Endothelial cell (in vitro differentiated cells): ENCODE measurements at regions not wholly inside any gene's neighbourhood (a gene's known extent, or its start where the extent isn't known, plus 50 kb on each side); places are given as distances from the start of the nearest gene placed in this dataset.

ENCODE experiments used
- DNase-seq: peaks from one replicate; pipeline ENCODE4 v3.0.0; 2021; ENCODE audit warnings: low spot score
- H3K27ac Mint-ChIP-seq: one replicate; pipeline ENCODE4 v1.8.0; 2021; ENCODE audit warnings: mixed read lengths, inconsistent platforms; ENCODE audit not compliant: unreplicated experiment
- H3K27me3 Mint-ChIP-seq: one replicate; pipeline ENCODE4 v1.8.0; 2021; ENCODE audit warnings: mild to moderate bottlenecking, moderate library complexity, mixed read lengths, inconsistent platforms; ENCODE audit not compliant: unreplicated experiment
- H3K36me3 Mint-ChIP-seq: one replicate; pipeline ENCODE4 v1.8.0; 2021; ENCODE audit warnings: mild to moderate bottlenecking, low read depth, mixed read lengths, inconsistent platforms; ENCODE audit not compliant: unreplicated experiment
- H3K4me1 Mint-ChIP-seq: one replicate; pipeline ENCODE4 v1.8.0; 2021; ENCODE audit warnings: mild to moderate bottlenecking, mixed read lengths, inconsistent platforms; ENCODE audit not compliant: unreplicated experiment
- H3K4me3 Mint-ChIP-seq: one replicate; pipeline ENCODE4 v1.8.0; 2021; ENCODE audit warnings: mild to moderate bottlenecking, mixed read lengths, inconsistent platforms; ENCODE audit not compliant: unreplicated experiment
- H3K9me3 Mint-ChIP-seq: one replicate; pipeline ENCODE4 v1.8.0; 2021; ENCODE audit warnings: mixed read lengths, inconsistent platforms; ENCODE audit not compliant: unreplicated experiment
- CTCF ChIP-seq: fragments of 200-600 bp; sonication (generic); IDR thresholded peaks from one replicate; pipeline ENCODE4 v1.5.0; 2021; ENCODE audit warnings: antibody characterized with exemption; ENCODE audit not compliant: unreplicated experiment

DNA sequence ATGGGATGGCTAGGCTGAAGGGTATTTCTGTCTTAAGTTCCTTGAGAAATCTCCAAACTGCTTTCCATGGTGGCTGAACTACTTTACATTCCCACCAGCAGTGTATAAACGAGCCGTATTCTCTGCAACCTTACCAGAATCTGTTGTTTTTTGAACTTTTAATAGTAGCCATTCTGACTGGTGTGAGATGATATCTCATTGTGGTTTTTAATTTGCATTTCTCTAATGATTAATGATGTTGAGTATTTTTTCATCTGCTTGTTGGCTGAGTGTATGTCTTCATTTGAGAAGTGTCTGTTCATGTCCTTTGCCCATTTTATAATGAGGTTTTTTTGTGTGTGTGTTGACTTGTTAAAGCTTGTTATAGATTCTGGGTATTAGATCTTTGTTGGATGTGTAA is 226.8 kb upstream of the IGFBP3 start:
- H3K4me1 Mint-ChIP-seq, result no peaks in the 10 kb centered on the region
- no peak for TF ChIP-seq CTCF
- no peaks in the 10 kb centered on the region for H3K27me3 Mint-ChIP-seq
- H3K36me3 Mint-ChIP-seq, result no peaks in the 10 kb centered on the region
- no peak for DNase-seq
- no peaks in the 10 kb centered on the region for H3K9me3 Mint-ChIP-seq
- H3K27ac Mint-ChIP-seq, result no peak overlapping the region
- H3K4me3 Mint-ChIP-seq, result no peak overlapping the region

DNA sequence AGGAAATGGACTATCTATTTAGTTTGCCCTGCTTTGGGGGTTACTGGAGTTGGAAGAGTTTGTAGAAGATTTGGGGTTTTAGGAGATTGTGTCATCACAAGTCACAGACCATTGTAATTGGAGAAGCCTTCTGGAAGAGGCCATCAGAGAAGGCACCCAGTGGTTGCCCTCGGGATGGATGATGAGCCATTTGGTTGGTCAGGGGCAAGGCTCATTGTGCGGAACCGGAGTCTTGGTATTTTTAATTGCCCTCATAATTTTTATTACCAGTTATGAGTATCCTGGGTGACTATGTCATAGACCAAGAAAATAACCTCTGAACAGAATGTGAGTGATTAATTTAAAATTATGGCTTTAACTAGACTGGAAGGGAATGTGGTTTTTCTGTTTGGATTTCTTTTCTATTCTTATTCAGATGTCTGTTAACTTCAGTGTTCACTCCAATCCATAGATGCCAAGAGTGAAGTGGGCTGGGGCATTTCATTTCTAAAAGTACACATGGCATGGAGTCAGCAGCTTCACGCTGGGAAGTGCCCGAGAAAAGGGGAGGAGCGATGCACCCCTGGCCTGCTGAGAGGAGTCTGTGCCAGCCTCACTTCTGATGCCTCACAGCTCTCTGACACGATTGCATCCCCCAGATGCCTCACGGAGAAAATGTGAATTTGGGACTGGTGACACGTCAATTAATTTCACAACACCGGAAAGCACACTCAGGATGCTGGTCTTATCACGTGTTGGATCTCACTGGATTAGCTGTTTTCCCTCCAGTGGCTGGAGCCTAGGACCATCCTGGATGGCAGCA is 225.6 kb upstream of the IGFBP3 start:
- TF ChIP-seq CTCF, result no peak
- Mint-ChIP-seq H3K27me3 (no peaks in the 10 kb centered on the region), H3K4me1 (no peaks in the 10 kb centered on the region), H3K9me3 (no peaks in the 10 kb centered on the region), H3K27ac (no peak overlapping the region), H3K4me3 (no peak overlapping the region), H3K36me3 (no peaks in the 10 kb centered on the region)
- DNase-seq, result no peak

DNA sequence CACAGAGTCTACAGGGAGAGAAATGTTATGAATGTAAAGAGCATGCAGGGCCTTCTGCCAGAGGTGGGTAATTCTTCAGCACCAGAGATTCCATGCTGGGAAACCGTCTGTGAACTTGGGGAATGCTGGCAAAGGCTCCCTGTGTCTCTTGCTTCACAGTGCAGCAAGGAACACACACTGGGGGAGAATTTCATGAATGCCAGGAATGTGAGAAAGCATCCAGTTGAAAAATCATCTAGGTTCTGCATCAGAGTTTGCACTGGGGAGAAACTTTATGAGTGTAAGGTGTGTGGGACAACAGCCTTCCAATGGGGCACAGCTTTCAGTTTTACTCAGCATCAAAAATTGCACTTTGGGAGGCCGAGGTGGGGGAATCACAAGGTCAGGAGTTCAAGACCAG is 224.3 kb upstream of the IGFBP3 start:
- H3K4me3 Mint-ChIP-seq, result no peak overlapping the region
- no peaks in the 10 kb centered on the region for H3K9me3 Mint-ChIP-seq
- no peaks in the 10 kb centered on the region for H3K36me3 Mint-ChIP-seq
- no peak for DNase-seq
- H3K27ac Mint-ChIP-seq, result no peak overlapping the region
- H3K4me1 Mint-ChIP-seq, result no peaks in the 10 kb centered on the region
- no peak for TF ChIP-seq CTCF
- H3K27me3 Mint-ChIP-seq, result no peaks in the 10 kb centered on the region

GRCh38 chr7:46143949-46144917 is 223.2 kb upstream of the IGFBP3 start:
- no peaks in the 10 kb centered on the region for H3K36me3 Mint-ChIP-seq
- H3K27me3 Mint-ChIP-seq, result no peaks in the 10 kb centered on the region
- H3K9me3 Mint-ChIP-seq, result no peaks in the 10 kb centered on the region
- no peak overlapping the region for H3K4me3 Mint-ChIP-seq
- no peak for TF ChIP-seq CTCF
- H3K27ac Mint-ChIP-seq, result no peak overlapping the region
- H3K4me1 Mint-ChIP-seq, result no peaks in the 10 kb centered on the region
- DNase-seq, result no peak

GRCh38 chr7:46143421-46143820 is 222.3 kb upstream of the IGFBP3 start:
- H3K4me3 Mint-ChIP-seq, result no peak overlapping the region
- no peaks in the 10 kb centered on the region for H3K4me1 Mint-ChIP-seq
- TF ChIP-seq CTCF, result no peak
- DNase-seq, result no peak
- no peaks in the 10 kb centered on the region for H3K27me3 Mint-ChIP-seq
- no peaks in the 10 kb centered on the region for H3K36me3 Mint-ChIP-seq
- no peak overlapping the region for H3K27ac Mint-ChIP-seq
- H3K9me3 Mint-ChIP-seq, result no peaks in the 10 kb centered on the region
